WTC11 (cell line): ENCODE measurements at regions not wholly inside any gene's neighbourhood (a gene's known extent, or its start where the extent isn't known, plus 50 kb on each side); places are given as distances from the start of the nearest gene placed in this dataset.
A peak's percentile ranks its signal among the peaks of the same experiment; 100 is the strongest.
"Not testable (repeated sequence)": the region's sequence is repeated elsewhere in the genome, so short reads cannot be mapped to it uniquely, and the experiment has no call there.

Experiments used
- ATAC-seq: fragments of 200-7000 bp; cut with Tn5 transposase; 2 replicates; pipeline ENCODE4 v1.10.0; 2021; ENCODE audit warnings: mild to moderate bottlenecking, moderate library complexity
- CTCF ChIA-PET: fragments of 300-600 bp; sonication (Branson Sonifier 250); formaldehyde crosslinking; loops from one replicate; lab custom pipeline; 2021; ENCODE audit warnings: antibody characterized with exemption; lab: Charles Lee
- POLR2A ChIA-PET: fragments of 350-600 bp; sonication (Branson Sonifier 250); formaldehyde crosslinking; loops from one replicate; lab custom pipeline; 2021; ENCODE audit warnings: antibody characterized with exemption; lab: Charles Lee
- DNase-seq: peaks from one replicate; pipeline ENCODE4 v3.0.0; 2021; ENCODE audit warnings: low spot score
- H3K27ac Mint-ChIP-seq: 2 replicates; pipeline ENCODE4 v1.8.0; 2021; ENCODE audit warnings: mixed read lengths
- H3K27me3 Mint-ChIP-seq: 2 replicates; pipeline ENCODE4 v1.8.0; 2021; ENCODE audit warnings: low read depth, mild to moderate bottlenecking, moderate library complexity, mixed read lengths
- H3K36me3 Mint-ChIP-seq: 2 replicates; pipeline ENCODE4 v1.8.0; 2021; ENCODE audit warnings: mixed read lengths
- H3K4me1 Mint-ChIP-seq: 2 replicates; pipeline ENCODE4 v1.8.0; 2022; ENCODE audit warnings: mixed read lengths
- H3K4me3 Mint-ChIP-seq: 2 replicates; pipeline ENCODE4 v1.8.0; 2021; ENCODE audit warnings: mild to moderate bottlenecking, moderate library complexity, mixed read lengths
- H3K9me3 Mint-ChIP-seq: 2 replicates; pipeline ENCODE4 v1.8.0; 2021; ENCODE audit warnings: mixed read lengths
- CREM ChIP-seq: sonication (generic); formaldehyde crosslinking; IDR thresholded peaks from 2 replicates; pipeline ENCODE4 v1.8.1; 2022; ENCODE audit warnings: mild to moderate bottlenecking, missing genetic modification reagents, moderate library complexity
- TF ChIP-seq, protein P1 (sequence below): fragments of 200-600 bp; IDR thresholded peaks from 2 replicates; pipeline ENCODE4 v1.8.0; 2022; ENCODE audit warnings: antibody characterized with exemption

DNA sequence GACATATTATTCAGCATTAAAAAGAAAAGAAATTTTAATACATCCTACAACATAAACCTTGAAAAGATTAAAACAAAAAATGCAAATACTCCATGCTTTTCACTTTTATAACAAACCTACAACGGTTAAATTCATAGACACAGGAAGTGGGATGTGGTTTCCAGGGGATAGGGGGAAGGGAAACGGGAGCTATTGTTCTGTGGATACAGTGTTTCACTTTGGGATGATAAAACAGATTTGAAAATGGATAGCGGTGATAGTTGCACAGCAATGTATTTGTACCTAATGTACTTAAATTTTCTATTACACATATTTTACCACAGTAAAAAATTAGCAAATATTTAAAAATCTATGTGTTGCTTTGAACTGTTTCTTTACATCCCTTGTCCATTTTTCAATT, 368.0 kb downstream of the CDY2B start:
- POLR2A ChIA-PET, H3K27me3 Mint-ChIP-seq, H3K4me1 Mint-ChIP-seq, H3K9me3 Mint-ChIP-seq, ATAC-seq, H3K36me3 Mint-ChIP-seq, H3K27ac Mint-ChIP-seq, H3K4me3 Mint-ChIP-seq, CTCF ChIA-PET, DNase-seq: not testable (repeated sequence)

DNA sequence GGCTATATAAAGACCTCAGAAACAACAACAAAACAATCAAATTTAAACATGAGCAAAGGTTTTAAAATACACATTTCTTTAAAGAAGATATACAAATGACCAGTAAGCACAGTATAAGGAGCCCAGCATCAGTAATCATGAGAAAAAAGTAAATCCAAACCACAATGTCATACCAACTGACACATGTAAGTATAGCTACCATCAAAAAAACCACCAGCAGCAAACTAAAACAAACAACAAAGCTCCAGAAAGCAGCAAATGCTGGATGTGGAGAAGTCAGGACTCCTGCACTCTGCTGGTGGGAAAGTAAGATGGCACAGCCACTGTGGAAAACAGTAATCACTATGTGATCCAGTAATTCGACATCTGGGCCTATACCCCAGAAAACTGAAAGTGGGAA, 368.5 kb downstream of the CDY2B start:
- H3K36me3 Mint-ChIP-seq, H3K27ac Mint-ChIP-seq: not testable (repeated sequence)

DNA sequence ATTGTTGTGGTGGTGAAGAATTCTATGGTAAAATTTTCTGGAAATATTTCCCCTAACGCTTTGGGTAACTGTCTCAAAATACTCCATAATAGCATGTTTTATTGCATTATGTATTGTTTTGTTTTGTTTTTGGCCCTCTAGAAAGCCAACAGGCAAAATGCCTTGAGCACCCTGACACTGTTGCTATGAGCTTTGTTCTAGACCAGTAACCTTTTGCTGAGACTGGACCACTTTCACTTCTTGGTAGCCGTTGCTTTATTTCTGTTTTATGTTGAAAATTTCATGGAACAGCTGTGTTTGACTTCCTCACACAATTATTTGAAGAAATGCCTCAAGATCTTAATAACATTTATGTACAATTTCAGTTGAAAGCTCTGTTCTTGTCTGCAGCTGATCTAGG, 374.2 kb downstream of the CDY2B start:
- not testable (repeated sequence) for H3K27me3 Mint-ChIP-seq

More for the DNA sequence above, 368.5 kb downstream of the CDY2B start:
- H3K4me3 Mint-ChIP-seq, H3K4me1 Mint-ChIP-seq, POLR2A ChIA-PET, H3K27me3 Mint-ChIP-seq, ATAC-seq, CTCF ChIA-PET, DNase-seq, H3K9me3 Mint-ChIP-seq: not testable (repeated sequence)

DNA sequence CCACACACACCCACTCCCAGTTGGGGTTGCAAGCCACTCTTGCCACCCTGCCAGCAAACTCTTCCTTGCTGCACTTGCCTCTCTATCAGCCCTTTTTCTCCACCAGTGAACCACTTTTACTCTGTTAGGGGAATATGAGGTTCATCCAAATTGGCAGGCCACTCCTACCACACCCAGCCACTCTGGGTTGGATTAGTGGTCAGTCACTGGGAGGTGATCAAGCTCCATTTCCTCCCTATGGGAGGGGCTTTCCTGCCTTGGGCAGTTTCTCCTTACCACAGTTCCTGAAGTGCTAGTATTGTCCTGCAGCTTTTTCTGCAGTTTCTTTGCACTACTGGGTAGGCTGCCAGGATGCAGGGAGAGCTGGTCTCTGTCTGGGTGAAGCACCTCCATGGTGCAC, 395.3 kb downstream of the CDY2B start:
- not testable (repeated sequence) for H3K27me3 Mint-ChIP-seq, ATAC-seq

More for the DNA sequence above, 374.2 kb downstream of the CDY2B start:
- H3K36me3 Mint-ChIP-seq, ATAC-seq, H3K9me3 Mint-ChIP-seq, POLR2A ChIA-PET, CTCF ChIA-PET, H3K4me1 Mint-ChIP-seq, H3K4me3 Mint-ChIP-seq, DNase-seq, H3K27ac Mint-ChIP-seq: not testable (repeated sequence)

DNA sequence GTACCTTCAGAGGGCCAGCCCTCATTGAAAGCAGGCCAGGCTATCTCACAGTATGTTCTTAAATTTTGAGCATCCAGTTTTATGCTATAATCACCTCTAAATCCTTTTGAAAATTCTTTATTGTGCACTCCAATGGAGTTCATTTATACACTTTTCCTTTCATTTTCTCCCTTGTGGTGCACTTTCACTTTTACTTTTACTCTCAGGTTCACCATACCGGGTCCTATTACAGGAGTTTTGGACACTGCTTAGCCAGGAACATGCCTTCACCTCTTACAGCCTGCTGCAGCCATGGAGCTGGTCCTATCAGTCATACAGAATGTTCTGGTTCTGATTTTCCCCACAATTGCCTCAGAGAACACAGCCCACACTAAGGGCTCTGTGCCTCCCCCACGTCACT, 395.9 kb downstream of the CDY2B start:
- H3K27me3 Mint-ChIP-seq, POLR2A ChIA-PET, CTCF ChIA-PET, H3K9me3 Mint-ChIP-seq, DNase-seq, H3K27ac Mint-ChIP-seq, H3K36me3 Mint-ChIP-seq, ATAC-seq, H3K4me3 Mint-ChIP-seq, H3K4me1 Mint-ChIP-seq: not testable (repeated sequence)

More for the DNA sequence above, 395.3 kb downstream of the CDY2B start:
- H3K9me3 Mint-ChIP-seq, CTCF ChIA-PET, H3K36me3 Mint-ChIP-seq, DNase-seq, H3K27ac Mint-ChIP-seq, POLR2A ChIA-PET, H3K4me3 Mint-ChIP-seq, H3K4me1 Mint-ChIP-seq: not testable (repeated sequence)

DNA sequence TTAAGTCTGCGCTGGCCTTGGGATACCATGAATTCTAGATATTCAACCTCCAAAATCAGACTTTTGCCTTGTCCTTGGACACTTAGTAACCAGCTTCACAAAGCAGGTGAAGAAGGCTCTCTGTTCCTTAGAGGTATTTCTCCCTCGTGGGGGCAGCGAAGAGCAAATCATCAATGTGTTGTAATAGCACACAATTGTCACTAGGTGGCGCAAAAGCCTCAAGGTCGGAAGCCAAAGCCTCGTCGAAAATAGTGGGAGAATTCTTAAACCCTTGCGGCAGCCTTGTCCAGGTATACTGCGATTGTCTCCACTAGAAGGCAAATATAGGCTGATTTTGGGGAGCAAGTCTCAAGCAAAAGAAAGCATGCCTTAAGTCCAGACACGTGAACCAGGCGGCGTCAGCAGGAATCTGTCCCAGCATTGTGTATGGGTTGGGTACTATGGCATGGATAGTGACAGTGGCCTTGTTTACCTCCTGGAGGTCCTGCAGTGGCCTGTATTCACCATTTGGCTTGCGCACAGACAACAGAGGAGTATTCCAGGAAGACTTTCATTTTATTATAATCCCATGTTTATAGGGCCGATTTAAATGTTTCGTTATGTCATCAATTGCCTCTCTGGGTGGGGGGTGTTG, 398.5 kb downstream of the CDY2B start:
- H3K4me3 Mint-ChIP-seq, H3K9me3 Mint-ChIP-seq, H3K36me3 Mint-ChIP-seq, H3K4me1 Mint-ChIP-seq, CTCF ChIA-PET, POLR2A ChIA-PET, H3K27me3 Mint-ChIP-seq, DNase-seq, H3K27ac Mint-ChIP-seq: not testable (repeated sequence)
- ATAC-seq = peak; percentile 85

DNA sequence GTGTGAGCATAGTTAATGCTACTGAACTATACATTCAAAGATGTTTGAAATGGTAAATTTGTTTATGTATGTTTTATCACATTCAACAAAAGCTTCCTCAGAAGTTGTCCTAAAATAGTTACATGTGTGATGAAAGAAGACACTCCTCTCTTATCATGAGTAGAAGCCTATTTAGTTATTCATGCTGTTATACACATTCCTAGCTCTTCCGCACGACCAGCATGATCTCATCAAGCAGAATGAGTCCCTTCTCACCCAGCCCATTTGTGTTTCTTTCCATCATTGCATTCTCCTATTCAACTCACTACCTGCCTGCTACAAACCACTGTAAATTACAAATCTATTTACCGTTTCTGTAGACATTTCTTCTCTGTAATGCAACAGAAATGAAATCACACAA, 408.0 kb downstream of the CDY2B start:
- CTCF ChIA-PET, H3K27ac Mint-ChIP-seq, H3K36me3 Mint-ChIP-seq: not testable (repeated sequence)

DNA sequence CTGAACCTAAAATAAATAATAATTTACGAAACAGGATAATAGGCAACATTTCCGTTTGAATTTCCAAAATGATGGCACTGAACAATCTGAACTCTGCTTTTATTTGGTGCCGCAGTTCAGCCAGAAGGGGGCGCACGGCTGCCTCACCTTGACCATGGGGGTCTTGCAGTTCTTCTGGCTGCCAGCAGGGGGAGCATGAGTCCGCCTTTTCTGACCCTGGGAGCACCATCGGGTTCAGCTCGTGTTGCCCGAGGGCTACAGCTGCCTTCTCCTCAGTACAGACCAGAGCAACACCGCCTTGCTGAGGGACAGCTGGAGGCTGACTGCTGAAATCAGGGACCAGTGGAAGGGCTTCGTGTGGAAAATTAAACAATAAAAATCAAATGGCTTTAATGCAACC, 420.3 kb downstream of the CDY2B start:
- H3K27me3 Mint-ChIP-seq, H3K9me3 Mint-ChIP-seq, H3K4me3 Mint-ChIP-seq, DNase-seq, H3K27ac Mint-ChIP-seq, CTCF ChIA-PET, POLR2A ChIA-PET, H3K36me3 Mint-ChIP-seq, H3K4me1 Mint-ChIP-seq: not testable (repeated sequence)
- peak; percentile 89 for ATAC-seq

More for the DNA sequence above, 408.0 kb downstream of the CDY2B start:
- POLR2A ChIA-PET, H3K4me1 Mint-ChIP-seq, H3K4me3 Mint-ChIP-seq, ATAC-seq, H3K27me3 Mint-ChIP-seq, H3K9me3 Mint-ChIP-seq, DNase-seq: not testable (repeated sequence)

DNA sequence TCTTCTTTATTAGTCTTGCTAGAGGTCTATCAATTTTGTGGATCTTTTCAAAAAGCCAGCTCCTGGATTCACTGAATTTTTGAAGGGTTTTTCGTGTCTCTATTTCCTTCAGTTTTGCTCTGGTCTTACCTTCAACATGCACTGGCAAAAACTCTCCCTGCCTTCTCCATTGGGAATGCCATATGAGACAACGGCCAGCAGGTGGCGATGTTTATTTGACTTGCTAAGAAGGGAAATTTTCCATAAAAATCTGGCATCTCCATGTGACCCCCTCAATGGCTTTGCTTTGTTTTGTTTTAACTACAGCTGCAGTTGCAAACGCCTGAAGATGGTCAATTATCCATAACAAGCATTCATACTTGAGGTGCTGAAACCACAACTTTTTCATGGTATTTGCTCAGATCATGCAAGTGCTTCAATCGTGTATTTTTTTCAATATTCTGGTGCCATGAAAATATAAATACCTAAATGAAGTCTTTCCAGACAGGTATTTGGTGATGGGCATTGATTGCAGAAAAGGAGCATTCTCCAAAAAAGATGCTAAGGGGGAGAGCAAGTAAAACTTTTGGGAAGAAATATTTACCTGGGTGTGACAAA, 449.4 kb downstream of the CDY2B start:
- CTCF ChIA-PET = no interaction called here
- H3K9me3 Mint-ChIP-seq = peaks cover 3% of the 10 kb centered on the region; the same call in 1 of the 2 replicates

More for the DNA sequence above, 449.4 kb downstream of the CDY2B start:
- TF ChIP-seq CREM = no peak
- TF ChIP-seq, protein P1, sequence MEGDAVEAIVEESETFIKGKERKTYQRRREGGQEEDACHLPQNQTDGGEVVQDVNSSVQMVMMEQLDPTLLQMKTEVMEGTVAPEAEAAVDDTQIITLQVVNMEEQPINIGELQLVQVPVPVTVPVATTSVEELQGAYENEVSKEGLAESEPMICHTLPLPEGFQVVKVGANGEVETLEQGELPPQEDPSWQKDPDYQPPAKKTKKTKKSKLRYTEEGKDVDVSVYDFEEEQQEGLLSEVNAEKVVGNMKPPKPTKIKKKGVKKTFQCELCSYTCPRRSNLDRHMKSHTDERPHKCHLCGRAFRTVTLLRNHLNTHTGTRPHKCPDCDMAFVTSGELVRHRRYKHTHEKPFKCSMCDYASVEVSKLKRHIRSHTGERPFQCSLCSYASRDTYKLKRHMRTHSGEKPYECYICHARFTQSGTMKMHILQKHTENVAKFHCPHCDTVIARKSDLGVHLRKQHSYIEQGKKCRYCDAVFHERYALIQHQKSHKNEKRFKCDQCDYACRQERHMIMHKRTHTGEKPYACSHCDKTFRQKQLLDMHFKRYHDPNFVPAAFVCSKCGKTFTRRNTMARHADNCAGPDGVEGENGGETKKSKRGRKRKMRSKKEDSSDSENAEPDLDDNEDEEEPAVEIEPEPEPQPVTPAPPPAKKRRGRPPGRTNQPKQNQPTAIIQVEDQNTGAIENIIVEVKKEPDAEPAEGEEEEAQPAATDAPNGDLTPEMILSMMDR = peak; percentile 46; the same call in 1 of the 2 replicates
- TF ChIP-seq, all 79 proteins: peak for 1
- H3K27ac Mint-ChIP-seq = no peak overlapping the region
- H3K36me3 Mint-ChIP-seq = no peaks in the 10 kb centered on the region
- ATAC-seq (no peak; the same call in 1 of the 2 replicates), DNase-seq (peak; percentile 52)
- peaks cover 6% of the 10 kb centered on the region; the same call in 1 of the 2 replicates for H3K4me1 Mint-ChIP-seq
- no peaks in the 10 kb centered on the region; the same call in 1 of the 2 replicates for H3K27me3 Mint-ChIP-seq
- POLR2A ChIA-PET = no interaction called here
- no peak overlapping the region for H3K4me3 Mint-ChIP-seq
